ENCODE measurements at regions not wholly inside any gene's neighbourhood (a gene's known extent, or its start where the extent isn't known, plus 50 kb on each side); places are given as distances from the start of the nearest gene placed in this dataset.

- TF ChIP-seq CTCF (IDR thresholded peaks at IDR 0.05) (peak in 2 of 6 experiments; percentile 47 to 51), POLR2AphosphoS5 (IDR thresholded peaks at IDR 0.05) (peak; percentile 82 to 92)
These were observed 110.6 kb upstream of the MEF2A start for GRCh38 chr15:99454941-99455788.
